Hepatocyte (in vitro differentiated cells): ENCODE measurements at regions not wholly inside any gene's neighbourhood (a gene's known extent, or its start where the extent isn't known, plus 50 kb on each side); places are given as distances from the start of the nearest gene placed in this dataset.

Source experiments
- CTCF ChIP-seq: fragments of 200-600 bp; sonication (generic); IDR thresholded peaks from 2 replicates; pipeline ENCODE4 v1.5.1; 2016; ENCODE audit warnings: antibody characterized with exemption, mild to moderate bottlenecking; ENCODE audit not compliant: poor library complexity
- EZH2 ChIP-seq: fragments of 200-600 bp; sonication (generic); IDR thresholded peaks from 2 replicates; pipeline ENCODE4 v1.6.1; 2016; ENCODE audit warnings: antibody characterized with exemption, mild to moderate bottlenecking, borderline replicate concordance

GRCh38 chr4:14318671-14319070 lies 683.6 kb upstream of the CPEB2 start:
- TF ChIP-seq CTCF = no peak
- no peak for TF ChIP-seq EZH2
